Kidney (tissue), 13 donors: ENCODE measurements at regions not wholly inside any gene's neighbourhood (a gene's known extent, or its start where the extent isn't known, plus 50 kb on each side); places are given as distances from the start of the nearest gene placed in this dataset.

Experiments
- DNase-seq, 5 donors: peaks; one replicate each; pipeline ENCODE4 v3.0.0-alpha.2; 2013 to 2020
- FAIRE-seq: peaks from 2 replicates; lab custom pipeline; 2012; peaks lifted over from hg19 to GRCh38; lab: Jason Lieb, UNC
- H3K27ac ChIP-seq, 2 donors: one replicate each; pipeline ENCODE4 v1.7.0; 2013; ENCODE audit warnings: low read depth in 2 of 2, low read length in 2 of 2, inconsistent platforms in 1 of 2
- H3K27me3 ChIP-seq: one replicate; pipeline ENCODE4 v1.7.1; 2013; ENCODE audit warnings: low read length, inconsistent platforms; ENCODE audit not compliant: control insufficient read depth, insufficient read depth
- H3K36me3 ChIP-seq, 3 donors: one replicate each; pipeline versions ENCODE4 v1.7.0 to v1.7.1; 2013; ENCODE audit warnings: low read length in 3 of 3, control low read depth in 1 of 3, inconsistent platforms in 1 of 3; ENCODE audit not compliant: insufficient read depth in 3 of 3, control insufficient read depth in 2 of 3
- H3K4me1 ChIP-seq, 3 donors: one replicate each; pipeline versions ENCODE4 v1.7.0 to v1.7.1; 2013; ENCODE audit warnings: low read length in 3 of 3, inconsistent platforms in 1 of 3, low read depth in 1 of 3; ENCODE audit not compliant: control insufficient read depth in 2 of 3, insufficient read depth in 2 of 3
- H3K4me3 ChIP-seq, 3 donors: one replicate each; pipeline versions ENCODE4 v1.7.0 to v1.8.1; 2013; ENCODE audit warnings: low read length in 3 of 3, control low read depth in 1 of 3, inconsistent platforms in 1 of 3
- H3K9ac ChIP-seq, 3 donors: one replicate each; pipeline versions ENCODE4 v1.7.0 to v1.7.1; 2013; ENCODE audit warnings: low read length in 3 of 3, control low read depth in 1 of 3, inconsistent platforms in 1 of 3
- H3K9me3 ChIP-seq, 3 donors: one replicate each; pipeline versions ENCODE4 v1.7.0 to v1.7.1; 2013; ENCODE audit warnings: low read length in 3 of 3, control low read depth in 1 of 3, inconsistent platforms in 1 of 3; ENCODE audit not compliant: control insufficient read depth in 2 of 3, insufficient read depth in 1 of 3
- intact Hi-C: fragments of 100-400 bp; cut with DNase I; formaldehyde crosslinking; loops from one replicate; pipeline ENCODE4 v1.11.1; 2022
- TF ChIP-seq, protein P1 (sequence below): IDR thresholded peaks from 3 replicates; pipeline ENCODE4 v1.5.1; 2012; ENCODE audit warnings: mild to moderate bottlenecking, moderate library complexity, borderline replicate concordance; ENCODE audit not compliant: insufficient read depth; ENCODE audit errors: extremely low read depth
- donor health status: control.
- donor health status: control.
- donor health status: control.
- donor health status: control.
- donor health status: control.
- donor health status: DM: yes; HTN: yes; CAD: no.
- donor health status: Normal renal cell carcinoma (clear cell type).

DNA sequence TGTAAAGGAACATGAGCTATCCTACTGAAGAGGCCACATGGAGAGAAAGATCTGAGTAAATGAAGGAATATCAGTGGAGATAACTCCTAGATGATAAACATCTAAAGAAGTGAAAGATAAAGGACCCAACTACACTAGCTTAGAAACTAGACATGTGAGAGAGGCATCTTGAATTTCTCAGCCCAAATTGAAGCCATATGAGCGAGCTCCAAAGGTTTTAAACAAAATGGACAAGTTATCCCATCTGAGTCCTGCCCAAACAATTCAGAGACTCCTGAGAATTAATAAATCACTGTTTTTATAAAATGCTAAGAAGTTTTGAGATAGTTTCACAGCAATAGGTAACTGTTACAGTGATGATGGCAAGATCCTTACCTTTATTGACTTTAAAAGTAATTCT, 438.9 kb downstream of the NAV3 start:
- Histone ChIP-seq H3K27me3 (no peaks in the 10 kb centered on the region), H3K4me3 (no peak overlapping the region)
- TF ChIP-seq, protein P1, sequence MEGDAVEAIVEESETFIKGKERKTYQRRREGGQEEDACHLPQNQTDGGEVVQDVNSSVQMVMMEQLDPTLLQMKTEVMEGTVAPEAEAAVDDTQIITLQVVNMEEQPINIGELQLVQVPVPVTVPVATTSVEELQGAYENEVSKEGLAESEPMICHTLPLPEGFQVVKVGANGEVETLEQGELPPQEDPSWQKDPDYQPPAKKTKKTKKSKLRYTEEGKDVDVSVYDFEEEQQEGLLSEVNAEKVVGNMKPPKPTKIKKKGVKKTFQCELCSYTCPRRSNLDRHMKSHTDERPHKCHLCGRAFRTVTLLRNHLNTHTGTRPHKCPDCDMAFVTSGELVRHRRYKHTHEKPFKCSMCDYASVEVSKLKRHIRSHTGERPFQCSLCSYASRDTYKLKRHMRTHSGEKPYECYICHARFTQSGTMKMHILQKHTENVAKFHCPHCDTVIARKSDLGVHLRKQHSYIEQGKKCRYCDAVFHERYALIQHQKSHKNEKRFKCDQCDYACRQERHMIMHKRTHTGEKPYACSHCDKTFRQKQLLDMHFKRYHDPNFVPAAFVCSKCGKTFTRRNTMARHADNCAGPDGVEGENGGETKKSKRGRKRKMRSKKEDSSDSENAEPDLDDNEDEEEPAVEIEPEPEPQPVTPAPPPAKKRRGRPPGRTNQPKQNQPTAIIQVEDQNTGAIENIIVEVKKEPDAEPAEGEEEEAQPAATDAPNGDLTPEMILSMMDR = no peak

DNA sequence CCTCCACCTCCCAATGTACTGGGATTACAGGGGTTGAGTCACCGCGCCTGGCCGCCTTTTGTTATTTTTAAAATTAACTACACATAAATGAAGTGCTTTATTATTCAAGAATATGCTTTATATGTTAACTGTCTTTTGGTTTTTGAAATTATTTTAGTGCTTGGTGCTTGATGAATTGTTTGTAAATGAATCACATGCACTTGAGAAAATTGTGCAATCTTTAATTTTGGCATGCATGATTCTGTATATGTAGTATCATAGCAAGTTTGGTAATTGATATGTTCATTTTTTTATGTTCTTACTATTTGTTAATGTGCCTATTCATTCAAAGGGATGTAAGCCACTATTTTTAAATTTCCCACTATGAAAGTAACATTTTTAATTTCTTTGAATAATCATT, 440.9 kb downstream of the NAV3 start:
- no peaks in the 10 kb centered on the region for H3K4me1 ChIP-seq
- H3K27ac ChIP-seq = no peak overlapping the region
- DNase-seq (no peak), FAIRE-seq (no peak)
- H3K4me3 ChIP-seq = no peak overlapping the region
- H3K36me3 ChIP-seq = no peaks in the 10 kb centered on the region
- intact Hi-C loops = no loop called here
- H3K9ac ChIP-seq = no peak overlapping the region
- TF ChIP-seq, protein P1 = no peak
- H3K9me3 ChIP-seq = peaks cover 0 to 3% (median 3%) of the 10 kb centered on the region in 3 donors
- H3K27me3 ChIP-seq = no peaks in the 10 kb centered on the region

More for the DNA sequence above, 438.9 kb downstream of the NAV3 start:
- Histone ChIP-seq H3K36me3 (no peaks in the 10 kb centered on the region), H3K9me3 (peaks cover 0 to 3% (median 3%) of the 10 kb centered on the region in 3 donors), H3K9ac (no peak overlapping the region), H3K27ac (no peak overlapping the region), H3K4me1 (no peaks in the 10 kb centered on the region)
- intact Hi-C loops = no loop called here
- DNase-seq (no peak), FAIRE-seq (no peak)

DNA sequence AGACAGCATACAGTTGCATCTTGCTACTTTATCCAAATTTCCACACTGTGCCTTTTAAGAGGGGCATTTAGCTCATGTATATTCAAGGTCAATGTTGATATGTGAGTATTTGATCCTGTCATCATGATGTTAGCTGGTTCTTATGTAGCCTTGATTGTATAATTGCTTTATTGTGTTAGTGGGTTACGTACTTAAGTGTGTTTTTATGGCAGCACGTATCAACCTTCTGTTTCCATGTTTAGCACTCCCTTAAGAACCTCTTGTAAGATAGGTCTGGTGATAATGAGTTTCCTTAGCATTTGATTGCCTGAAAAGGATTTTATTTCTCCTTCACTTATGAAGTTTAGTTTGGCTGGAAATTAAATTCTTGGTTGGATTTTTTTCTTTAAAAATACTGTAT, 445.2 kb downstream of the NAV3 start:
- no peaks in the 10 kb centered on the region for H3K36me3 ChIP-seq
- no peak overlapping the region for H3K4me3 ChIP-seq
- H3K9ac ChIP-seq = no peak overlapping the region
- no peaks in the 10 kb centered on the region for H3K27me3 ChIP-seq
- no peak overlapping the region for H3K27ac ChIP-seq
- TF ChIP-seq, protein P1 = no peak
- no peak for FAIRE-seq
- intact Hi-C loops = no loop called here
- peaks cover 0 to 2% (median 0%) of the 10 kb centered on the region in 3 donors for H3K4me1 ChIP-seq
- DNase-seq = no peak
- peaks cover 0 to 14% (median 3%) of the 10 kb centered on the region in 3 donors for H3K9me3 ChIP-seq

DNA sequence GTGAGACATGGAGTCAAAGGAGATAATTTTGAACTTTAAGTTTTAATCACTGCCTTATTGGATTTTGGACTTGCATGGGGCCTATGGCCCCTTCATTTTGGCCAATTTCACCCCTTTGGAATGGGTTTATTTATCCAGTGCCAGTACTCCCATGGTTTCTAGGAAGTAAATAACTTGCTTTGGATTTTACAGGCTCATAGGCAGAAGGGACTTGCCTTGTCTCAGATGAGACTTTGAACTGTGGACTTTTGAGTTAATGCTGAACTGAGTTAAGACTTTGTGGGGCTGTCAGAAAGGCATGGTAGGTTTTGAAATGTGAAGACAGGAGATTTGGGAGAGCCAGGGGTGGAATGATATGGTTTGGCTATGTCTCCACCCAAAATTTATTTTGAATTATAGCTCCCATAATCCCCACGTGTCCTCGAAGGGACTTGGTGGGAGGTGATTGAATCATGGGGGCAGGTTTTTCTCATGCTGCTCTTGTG, 448.1 kb downstream of the NAV3 start:
- intact Hi-C loops = no loop called here
- H3K4me1 ChIP-seq = peaks cover 0 to 2% (median 0%) of the 10 kb centered on the region in 3 donors
- H3K27me3 ChIP-seq = no peaks in the 10 kb centered on the region
- H3K4me3 ChIP-seq = peak overlapping the region in 1 of 3 donors; percentile 26
- peaks cover 0 to 11% (median 0%) of the 10 kb centered on the region in 3 donors for H3K9me3 ChIP-seq
- H3K9ac ChIP-seq = no peak overlapping the region
- peak overlapping the region in 1 of 2 donors; percentile 13 for H3K27ac ChIP-seq
- no peak for FAIRE-seq
- TF ChIP-seq, protein P1 = no peak
- no peak for DNase-seq
- no peaks in the 10 kb centered on the region for H3K36me3 ChIP-seq
